Skin epidermis (tissue), 12 donors: ENCODE measurements at regions not wholly inside any gene's neighbourhood (a gene's known extent, or its start where the extent isn't known, plus 50 kb on each side); places are given as distances from the start of the nearest gene placed in this dataset.
A peak's percentile ranks its signal among the peaks of the same experiment; 100 is the strongest.
"Not testable (repeated sequence)": the region's sequence is repeated elsewhere in the genome, so short reads cannot be mapped to it uniquely, and the experiment has no call there.

Experiments
- H3K27ac ChIP-seq, 21 experiments: fragments of 200-600 bp; sonication (generic) in 11 of 21; one replicate each; pipeline ENCODE4 v1.5.0; 2020; ENCODE audit warnings: mild to moderate bottlenecking in 3 of 21, inconsistent platforms in 2 of 21, moderate library complexity in 2 of 21
- H3K4me3 ChIP-seq, 7 experiments: fragments of 200-600 bp; sonication (generic) in 2 of 7; one replicate each; pipeline ENCODE4 v1.5.0; 2020; ENCODE audit warnings: inconsistent platforms in 2 of 7, mild to moderate bottlenecking in 2 of 7, moderate library complexity in 1 of 7

DNA sequence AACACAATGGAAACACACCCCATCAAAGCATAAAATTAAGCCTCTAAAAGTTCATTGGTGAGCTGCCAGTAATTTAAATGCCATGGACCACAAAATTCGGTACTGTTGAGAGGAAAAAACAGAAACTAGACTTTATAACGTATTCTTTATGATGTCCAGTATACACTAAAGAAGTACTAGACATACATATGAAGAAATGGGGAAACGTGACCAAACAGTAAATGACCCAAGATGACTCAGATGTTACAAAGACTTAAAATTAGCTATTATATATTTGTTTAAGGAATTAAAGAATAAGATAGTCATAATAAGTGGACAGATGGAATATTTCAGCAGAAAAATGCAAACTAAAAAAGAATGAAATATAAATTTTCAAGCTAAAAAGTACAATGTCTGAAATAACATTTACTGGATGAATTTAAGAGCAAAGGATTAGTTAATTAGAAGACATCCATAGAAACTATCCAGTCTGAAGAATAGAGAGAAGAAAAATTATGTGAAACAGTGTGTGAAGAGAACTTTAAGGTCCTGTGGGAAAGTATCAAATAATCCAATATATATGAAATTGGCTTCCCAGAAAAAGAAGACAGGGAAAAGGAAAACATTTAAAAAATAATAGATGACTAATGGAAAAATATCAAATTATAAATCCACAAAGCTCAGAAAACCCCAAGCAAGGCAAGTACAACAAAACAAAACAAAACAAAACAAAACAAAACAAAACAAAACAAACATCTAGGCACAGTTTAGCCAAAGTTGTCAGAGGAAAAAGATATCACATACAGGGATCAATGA lies 69.4 kb downstream of the SAMD9 start:
- Histone ChIP-seq H3K4me3 (no peak overlapping the region), H3K27ac (peak overlapping the region in 1 of 21 experiments; percentile 13)

DNA sequence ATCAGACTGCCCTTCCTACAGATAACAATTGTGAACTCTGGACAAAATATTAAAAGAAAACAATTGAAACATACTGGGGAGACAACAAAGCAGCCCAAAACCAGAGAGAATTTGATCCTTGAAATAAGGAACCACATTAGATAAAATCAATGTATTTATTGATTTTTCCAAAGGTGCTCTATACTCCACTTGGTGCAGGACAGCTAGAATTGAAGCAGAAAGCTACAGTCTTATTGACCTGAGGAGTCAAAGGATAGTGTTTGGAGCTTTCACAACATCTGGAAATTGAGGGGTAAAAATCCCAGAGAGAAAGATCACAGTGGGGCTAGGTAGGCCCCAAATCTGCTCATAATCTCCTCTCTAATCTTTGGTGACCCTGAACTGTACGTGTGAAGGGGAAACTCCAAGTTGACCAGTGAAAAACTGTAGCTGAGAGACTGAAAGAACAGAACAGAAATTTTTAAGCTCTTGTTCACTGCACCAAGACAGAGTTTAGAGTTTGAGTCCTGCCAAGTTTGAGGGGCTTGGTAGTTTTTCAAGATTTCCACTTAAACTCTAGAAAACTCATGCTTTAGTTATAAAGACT lies 70.2 kb downstream of the SAMD9 start:
- Histone ChIP-seq H3K27ac (no peak overlapping the region), H3K4me3 (no peak overlapping the region)

DNA sequence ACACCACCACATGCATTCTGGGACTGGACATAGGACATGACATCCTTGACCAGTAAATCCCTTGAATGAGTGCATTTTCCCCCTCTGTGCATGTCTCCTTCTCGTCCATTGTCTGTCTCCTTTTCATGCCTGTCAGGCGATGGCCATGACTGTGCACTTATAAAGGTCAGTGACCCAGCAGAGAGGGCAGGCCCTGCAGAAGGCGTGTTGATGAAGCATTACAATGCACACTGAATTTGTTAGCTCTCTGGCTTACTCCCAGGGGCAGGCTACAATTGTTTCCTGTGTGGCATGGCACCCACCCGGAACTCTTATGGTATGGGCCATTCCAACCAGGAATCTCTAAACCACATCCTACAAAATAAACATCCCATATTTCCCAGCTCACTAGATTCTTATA lies 71.1 kb downstream of the SAMD9 start:
- no peak overlapping the region for H3K4me3 ChIP-seq
- H3K27ac ChIP-seq: no peak overlapping the region

DNA sequence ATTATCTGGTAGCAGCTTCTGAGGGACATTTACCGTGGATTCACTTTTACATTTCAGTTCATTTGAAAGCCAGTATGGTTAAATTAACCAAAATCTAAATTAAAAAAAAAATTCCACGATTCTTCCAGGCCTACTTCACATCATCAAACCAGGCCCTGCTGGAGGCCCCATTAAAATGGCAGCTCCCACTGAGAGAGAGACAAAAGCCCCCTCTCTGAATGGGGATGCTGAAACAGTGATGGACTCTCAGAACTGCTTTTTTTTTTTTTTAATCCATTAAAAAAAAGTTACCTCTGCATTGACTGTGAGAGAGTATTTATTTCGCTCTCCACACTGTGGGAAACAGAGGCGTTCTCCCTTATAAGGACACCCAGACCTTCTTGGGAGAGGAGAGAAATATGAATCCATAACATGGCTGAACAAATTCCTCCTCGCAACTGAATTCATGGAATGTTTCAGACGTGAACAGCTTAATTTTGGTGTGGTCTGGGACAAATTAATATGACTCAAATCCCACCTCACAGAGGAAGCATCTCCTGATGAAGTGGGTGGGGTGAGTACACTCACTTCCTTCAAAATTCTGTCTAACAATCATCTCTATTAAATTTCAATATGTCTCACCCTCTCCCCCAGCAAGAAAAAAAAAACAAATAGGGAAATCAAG lies 73.5 kb downstream of the SAMD9 start:
- no peak overlapping the region for H3K4me3 ChIP-seq

DNA sequence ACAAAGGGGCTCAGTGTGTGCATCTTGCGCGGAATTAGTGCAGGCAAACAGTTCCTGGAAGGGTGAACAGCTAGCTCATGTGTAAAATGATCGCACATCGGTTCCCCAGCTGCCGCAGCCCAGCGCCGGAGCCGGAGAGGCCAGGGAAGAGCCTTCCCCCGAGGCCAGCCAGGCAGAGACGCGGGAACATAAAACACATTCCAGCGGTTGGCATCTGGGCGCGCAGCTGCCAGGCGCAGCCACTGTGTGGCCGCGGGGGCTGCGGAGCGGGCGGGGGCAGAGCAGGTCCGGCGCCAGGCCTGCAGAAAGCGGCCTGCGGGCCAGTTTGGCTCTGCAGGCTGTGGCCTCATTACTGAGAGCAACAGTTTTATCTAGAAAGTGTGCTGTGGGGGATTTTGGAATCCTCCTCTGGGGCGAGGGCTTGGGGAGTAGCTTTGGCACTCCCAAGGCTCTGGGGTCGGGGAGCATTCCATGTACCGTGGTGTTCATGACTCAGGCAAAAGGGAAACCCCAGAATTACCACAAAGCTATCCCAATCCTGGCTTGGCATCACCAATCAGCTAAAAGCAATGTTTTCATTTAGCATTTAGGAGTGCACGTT lies 74.3 kb downstream of the SAMD9 start:
- peak overlapping the region in 5 of 7 experiments; percentile 1 to 30 (median 11) for H3K4me3 ChIP-seq
- peak overlapping the region in 16 of 21 experiments; percentile 19 to 75 (median 57) for H3K27ac ChIP-seq

More for the DNA sequence above, 73.5 kb downstream of the SAMD9 start:
- H3K27ac ChIP-seq: peak overlapping the region in 7 of 21 experiments; percentile 15 to 75 (median 61)

DNA sequence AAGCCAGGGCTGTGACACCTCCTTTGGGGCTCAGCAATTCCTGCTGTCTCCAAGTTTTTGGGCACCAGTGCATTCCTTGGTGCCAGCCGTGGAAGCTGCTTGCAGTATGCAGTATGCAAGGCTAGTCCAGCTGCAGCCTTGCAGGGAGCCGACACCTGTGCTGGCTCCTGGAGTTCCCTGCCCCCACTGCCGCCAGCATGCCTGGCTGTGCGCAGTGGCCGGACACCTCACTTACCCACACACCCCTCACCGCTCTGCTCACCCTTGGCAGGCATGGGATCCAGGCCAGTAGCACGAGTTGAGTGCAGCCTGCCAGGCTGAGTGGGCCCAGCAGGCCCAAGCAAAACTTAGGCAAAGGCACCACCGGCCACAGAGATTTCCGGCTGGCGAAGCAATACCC lies 77.4 kb downstream of the SAMD9 start:
- no peak overlapping the region for H3K4me3 ChIP-seq
- no peak overlapping the region for H3K27ac ChIP-seq

DNA sequence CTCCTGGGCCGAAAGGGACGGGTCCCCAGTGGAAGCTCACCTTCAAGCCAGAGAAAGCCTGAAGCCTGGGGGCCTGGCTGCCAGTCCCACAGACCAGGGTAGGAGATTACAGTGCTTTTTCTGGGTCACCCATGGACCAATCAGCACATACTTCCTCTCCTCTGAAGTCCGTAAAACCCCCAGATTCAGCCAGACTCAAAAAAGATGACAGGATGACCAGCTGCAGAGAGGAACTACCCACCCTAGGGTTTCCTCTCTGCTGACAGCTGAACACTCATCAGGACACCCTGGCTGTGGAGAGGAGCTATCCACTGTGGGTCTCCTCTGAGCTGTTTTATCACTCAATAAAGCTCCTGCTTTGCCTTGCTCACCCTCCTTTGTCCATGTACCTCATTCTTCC lies 78.0 kb downstream of the SAMD9 start:
- no peak overlapping the region for H3K27ac ChIP-seq
- H3K4me3 ChIP-seq: no peak overlapping the region

DNA sequence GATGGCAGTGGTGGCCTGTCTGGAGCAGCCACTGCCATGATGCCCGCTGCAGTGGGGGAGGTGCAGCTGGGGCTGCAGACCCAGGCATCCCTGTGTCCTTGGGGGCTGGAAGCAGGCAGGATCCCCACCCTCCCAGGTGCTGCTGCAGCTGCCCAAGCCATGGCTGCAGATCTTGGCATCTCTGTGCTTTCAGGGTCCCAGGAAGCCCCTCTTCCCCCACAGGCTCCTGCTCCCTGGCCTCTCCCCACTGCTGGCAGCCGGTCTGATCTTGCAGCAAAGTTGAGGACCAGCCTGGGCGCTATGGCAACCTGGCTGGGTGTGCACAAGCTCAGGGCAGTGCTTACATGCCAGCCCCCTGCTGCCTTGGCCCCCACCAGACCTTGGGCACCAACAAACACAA lies 78.5 kb downstream of the SAMD9 start:
- H3K4me3 ChIP-seq: no peak overlapping the region

DNA sequence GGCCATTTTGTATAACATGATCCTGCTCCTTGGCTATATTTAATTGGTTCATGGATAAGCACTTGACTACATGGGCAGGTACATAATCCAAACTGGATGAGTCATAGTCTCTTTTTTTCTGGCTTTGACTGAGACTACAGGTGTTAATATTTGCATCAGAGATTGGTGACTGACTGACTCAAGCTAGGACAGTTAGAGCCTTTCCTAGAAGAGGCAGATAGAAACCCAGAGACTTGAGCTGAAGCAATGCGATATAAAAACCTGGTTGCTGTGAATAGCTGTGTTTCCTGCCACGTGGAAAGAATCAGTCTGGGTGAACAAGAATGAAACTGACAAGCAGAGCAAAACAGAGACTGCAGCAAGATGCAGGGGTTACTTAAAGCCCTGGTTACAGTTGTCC lies 81.0 kb downstream of the SAMD9 start:
- no peak overlapping the region for H3K27ac ChIP-seq
- H3K4me3 ChIP-seq: no peak overlapping the region

More for the DNA sequence above, 78.5 kb downstream of the SAMD9 start:
- H3K27ac ChIP-seq: no peak overlapping the region

DNA sequence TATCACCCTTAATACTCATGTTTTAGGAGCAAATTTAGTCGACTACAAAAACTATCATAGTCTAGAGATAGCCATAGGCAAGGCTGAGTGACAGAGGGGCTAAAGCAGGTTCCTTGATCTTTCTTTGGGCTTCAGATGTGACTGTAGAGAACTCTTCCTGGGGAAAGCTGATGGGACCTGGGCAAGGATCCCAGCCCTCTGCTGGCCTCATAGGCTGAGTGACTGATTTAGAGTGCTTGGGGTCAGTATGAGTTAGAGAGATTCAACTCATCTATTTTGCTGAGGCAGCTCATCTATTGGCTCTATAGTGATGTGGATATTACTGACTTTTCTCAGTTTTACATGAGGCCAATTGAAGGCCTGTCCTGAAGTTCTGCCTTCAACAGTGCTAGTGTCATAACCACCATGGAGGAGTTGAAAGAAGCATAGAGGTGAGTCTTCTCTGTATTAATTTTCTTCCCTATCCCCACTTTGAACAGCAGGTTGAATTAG lies 81.6 kb downstream of the SAMD9 start:
- Histone ChIP-seq H3K4me3 (no peak overlapping the region), H3K27ac (no peak overlapping the region)

DNA sequence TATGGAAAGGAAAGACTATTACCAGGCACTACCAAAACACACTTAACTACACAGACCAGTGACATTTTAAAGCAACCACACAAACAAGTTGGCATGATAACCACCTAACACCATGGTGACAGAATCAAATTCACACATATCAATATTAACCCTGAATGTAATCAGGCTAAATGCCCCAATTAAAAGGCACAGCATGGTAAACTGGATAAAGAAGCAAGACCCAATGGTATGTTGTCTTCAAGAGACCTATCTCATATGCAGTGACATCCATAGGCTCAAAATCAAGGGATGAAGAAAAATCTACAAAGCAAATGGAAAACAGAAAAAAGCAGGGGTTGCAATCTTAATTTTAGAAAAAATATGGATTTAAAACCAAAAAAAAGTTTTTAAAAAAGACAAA lies 86.0 kb downstream of the SAMD9 start:
- no peak overlapping the region for H3K4me3 ChIP-seq
- no peak overlapping the region for H3K27ac ChIP-seq

DNA sequence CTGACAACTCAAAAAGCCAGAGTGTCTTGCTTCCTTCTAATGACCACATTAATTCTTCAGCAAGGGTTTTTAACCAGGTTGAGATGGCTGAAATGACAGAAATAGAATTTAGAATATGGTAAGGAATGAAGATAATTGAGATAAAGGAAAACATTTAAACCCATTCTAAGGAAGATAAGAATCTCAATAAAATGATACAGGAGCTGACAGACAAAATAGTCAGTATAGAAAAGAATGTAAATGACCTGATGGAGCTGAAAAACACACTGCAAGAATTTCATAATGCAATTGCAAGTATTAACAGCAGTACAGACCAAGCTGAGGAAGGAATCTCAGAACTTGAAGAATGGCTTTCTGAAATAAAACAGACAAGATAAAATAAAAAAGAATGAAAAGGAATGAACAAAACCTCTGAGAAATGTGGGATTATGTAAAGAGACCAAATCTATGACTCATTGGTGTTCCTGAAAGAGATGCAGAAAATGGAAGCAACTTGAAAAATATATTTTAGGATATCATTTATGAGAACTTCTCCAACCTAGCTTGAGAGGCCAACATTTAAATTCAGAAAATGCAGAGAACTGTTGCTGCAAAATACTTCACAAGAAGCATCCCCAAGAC lies 87.1 kb downstream of the SAMD9 start:
- H3K27ac ChIP-seq: no peak overlapping the region

DNA sequence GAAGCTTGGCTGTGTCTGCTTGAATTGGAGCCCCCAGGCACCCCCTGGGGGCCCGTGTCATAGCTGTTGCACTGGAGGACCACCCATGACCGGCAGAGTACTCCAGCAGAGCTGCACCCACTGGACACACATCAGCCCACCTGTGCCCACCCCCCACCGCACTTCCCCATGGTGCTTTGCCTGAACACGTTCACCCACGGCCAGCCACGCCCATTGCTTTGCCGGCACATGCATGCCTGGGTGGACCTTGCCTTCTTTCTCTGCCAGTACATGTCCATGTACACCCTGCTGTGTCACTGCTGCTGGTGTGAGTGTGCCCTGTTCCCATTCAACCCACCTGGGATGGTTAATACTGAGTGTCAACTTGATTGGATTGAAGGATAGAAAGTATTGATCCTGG lies 88.7 kb downstream of the SAMD9 start:
- H3K27ac ChIP-seq: no peak overlapping the region
- H3K4me3 ChIP-seq: no peak overlapping the region

More for the DNA sequence above, 87.1 kb downstream of the SAMD9 start:
- no peak overlapping the region for H3K4me3 ChIP-seq

DNA sequence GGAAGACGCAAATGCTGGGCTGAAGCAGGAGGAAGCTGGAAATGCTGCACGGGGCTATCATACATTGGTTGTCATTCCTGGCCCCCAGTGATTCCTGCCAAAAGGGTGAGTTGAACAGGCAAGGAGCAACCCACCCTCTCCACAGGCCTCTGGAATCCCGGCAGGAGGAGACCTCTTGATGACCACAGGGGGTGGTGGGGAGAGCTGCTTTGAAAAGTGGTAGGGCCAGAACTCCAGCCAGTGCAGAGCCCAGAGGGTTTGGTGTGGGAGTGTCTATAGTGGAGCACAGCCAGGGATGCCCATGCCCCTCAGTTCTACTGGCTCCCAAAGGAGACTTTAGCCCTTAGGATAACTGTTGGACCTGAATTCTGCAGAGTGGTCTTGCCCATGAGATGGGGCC lies 89.2 kb downstream of the SAMD9 start:
- no peak overlapping the region for H3K4me3 ChIP-seq
- no peak overlapping the region for H3K27ac ChIP-seq

DNA sequence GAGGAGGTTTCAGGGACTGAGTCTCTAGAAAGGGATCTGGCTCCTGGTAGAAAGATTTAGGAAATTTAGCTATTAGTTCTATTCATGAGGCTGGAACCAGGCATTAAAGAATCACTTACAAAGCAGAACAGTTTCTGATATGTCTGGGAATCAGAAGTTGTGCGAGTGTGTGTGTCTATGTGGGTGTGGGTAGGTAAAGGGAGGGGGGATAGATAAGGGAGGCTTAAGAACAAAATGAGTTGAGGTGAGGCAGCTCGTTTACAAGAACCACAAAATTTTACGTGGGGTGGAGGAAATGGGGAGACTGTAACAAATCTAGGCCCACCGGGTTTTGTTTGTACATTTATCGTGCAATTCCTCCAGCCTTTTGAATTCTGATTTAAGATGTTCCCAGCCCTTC lies 90.7 kb downstream of the SAMD9 start:
- Histone ChIP-seq H3K27ac (no peak overlapping the region), H3K4me3 (no peak overlapping the region)

DNA sequence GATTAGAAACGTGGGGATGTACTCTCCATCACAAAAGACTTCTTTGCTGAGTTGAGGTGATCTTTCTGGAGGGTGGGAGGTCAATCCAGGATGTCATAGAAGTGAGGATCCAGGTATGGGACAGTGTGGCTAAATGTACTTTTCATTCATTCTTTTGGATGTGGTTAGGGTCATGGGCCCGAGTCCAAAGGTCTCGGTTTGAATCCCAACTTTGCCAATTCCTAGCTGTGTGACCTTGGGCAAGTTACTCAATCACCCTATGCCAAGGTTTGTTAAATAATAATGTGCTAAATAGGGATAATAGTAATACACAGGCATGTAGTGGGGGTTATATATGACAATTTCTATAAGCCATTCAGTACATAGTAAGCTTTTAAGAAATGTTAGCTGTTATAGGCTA lies 91.4 kb downstream of the SAMD9 start:
- H3K27ac ChIP-seq: no peak overlapping the region
- H3K4me3 ChIP-seq: no peak overlapping the region

DNA sequence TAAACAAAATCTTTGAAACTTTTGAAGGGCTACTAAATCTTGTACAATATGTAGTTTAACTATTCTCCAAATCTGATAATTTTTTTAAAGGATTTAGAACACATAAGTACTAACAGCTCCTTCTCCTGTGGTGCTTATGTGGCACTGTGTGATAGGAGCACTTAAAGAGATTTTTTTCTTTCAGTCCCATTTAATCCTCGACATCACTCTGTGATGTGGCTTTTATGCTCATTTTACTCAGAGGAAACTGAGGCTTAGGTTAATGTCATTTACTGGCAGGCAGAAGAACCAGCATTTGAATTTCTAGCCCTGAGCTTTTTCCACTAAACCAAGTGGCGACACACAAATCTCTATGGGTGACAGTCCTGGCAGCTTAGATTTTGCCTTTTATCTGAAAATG lies 92.4 kb downstream of the SAMD9 start:
- Histone ChIP-seq H3K27ac (no peak overlapping the region), H3K4me3 (no peak overlapping the region)

DNA sequence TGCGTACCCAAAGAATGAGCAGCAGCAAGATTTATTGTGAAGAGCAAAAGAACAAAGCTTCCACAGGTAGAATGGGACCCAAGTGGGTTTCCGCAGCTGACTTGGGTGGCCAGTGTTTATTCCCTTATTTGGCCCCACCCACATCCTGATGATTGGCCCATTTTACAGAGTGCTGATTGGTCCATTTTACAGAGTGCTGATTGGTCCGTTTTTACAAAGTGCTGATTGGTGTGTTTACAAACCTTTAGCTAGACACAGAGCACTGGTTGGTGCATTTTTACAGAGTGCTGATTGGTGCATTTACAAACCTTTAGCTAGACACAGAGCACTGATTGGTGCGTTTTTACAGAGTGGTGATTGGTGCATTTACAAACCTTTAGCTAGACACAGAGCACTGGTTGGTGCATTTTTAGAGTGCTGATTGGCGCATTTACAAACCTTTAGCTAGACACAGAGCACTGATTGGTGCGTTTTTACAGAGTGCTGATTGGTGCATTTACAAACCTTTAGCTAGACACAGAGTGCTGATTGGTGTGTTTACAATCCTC lies 94.8 kb downstream of the SAMD9 start:
- H3K27ac ChIP-seq, H3K4me3 ChIP-seq: not testable (repeated sequence)

DNA sequence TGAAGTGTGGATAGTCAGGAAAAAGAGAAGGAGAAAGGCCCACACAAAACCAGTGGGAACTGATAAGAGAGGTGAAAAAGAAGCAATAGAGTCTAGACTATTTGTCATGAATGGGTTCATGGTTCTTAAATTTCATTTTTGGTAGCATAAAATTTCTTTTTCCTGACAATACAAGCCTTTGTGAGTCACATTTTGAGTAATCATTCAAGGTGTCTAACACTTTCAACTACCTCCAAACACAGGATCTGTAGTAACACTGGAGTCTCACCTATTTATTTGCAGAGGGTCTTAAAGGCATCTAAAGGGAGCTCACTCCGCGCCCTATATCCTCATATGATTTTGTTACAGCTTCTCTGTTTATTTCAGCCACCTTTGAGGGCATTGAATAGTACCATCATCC lies 96.0 kb downstream of the SAMD9 start:
- H3K27ac ChIP-seq: no peak overlapping the region
- H3K4me3 ChIP-seq: no peak overlapping the region

DNA sequence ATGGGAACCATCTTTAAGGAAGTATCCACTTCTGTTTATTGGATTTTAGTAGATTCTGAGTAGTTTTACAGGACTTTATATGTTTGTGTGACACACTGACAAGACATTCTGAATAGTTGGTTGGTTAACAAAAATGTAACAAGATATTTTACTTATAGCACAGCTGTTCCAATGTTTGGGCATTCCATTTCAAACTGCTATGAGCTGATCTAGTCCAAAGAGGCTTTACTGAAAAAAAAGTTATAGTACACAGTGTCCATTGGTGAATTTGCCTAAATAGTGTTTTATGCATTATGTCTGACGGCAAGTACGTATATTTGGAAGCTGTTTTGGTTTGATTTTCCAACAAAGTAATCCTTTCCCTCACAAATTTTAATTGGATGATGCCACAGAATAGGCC lies 99.1 kb downstream of the SAMD9 start:
- H3K4me3 ChIP-seq: no peak overlapping the region
- H3K27ac ChIP-seq: no peak overlapping the region
